Endometrium (tissue), 2 donors: ENCODE measurements at regions not wholly inside any gene's neighbourhood (a gene's known extent, or its start where the extent isn't known, plus 50 kb on each side); places are given as distances from the start of the nearest gene placed in this dataset.

Experiments
- FAIRE-seq: peaks from 2 replicates; lab custom pipeline; 2012; peaks lifted over from hg19 to GRCh38; lab: Jason Lieb, UNC
- donor health status: control.
- donor health status: control.

DNA sequence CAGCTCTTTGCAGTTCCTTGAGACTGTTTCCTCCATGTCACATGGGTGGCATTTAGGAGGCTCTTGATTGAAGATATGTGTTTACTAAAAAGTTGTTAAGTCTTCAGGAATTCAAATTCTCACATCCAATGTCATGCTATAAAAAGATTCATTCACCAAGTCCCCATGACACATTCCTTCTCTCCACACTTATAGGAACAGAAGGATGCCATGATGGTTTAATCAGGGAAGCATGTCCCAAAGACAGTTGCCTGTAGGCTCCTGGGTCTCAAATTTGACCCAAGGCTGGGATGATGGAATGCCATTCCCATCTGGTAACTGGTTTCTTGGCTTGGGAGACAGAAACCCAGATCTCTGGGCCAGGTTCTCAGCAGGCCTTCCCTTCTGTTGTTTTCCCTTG, 140.6 kb upstream of the SOX9 start:
- no peak for FAIRE-seq

DNA sequence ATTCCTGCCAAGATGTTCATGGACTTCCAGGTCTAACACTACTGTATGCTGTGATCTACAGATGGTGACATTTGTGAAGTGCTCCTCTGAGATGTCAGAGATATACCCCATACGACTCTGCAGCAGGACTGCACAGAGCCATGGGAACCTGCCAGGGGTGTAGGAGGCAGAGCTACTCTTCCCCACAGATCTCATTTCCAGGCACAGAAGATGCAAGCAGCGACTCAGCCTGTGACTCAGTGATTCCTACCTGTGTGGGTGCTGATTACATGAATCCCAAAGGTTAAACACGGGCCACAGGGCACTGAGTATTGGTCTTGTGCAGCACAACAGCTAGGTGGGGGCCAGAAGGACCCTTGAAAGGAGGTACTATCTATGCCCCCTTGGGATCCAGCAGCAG, 137.0 kb upstream of the SOX9 start:
- FAIRE-seq: no peak

DNA sequence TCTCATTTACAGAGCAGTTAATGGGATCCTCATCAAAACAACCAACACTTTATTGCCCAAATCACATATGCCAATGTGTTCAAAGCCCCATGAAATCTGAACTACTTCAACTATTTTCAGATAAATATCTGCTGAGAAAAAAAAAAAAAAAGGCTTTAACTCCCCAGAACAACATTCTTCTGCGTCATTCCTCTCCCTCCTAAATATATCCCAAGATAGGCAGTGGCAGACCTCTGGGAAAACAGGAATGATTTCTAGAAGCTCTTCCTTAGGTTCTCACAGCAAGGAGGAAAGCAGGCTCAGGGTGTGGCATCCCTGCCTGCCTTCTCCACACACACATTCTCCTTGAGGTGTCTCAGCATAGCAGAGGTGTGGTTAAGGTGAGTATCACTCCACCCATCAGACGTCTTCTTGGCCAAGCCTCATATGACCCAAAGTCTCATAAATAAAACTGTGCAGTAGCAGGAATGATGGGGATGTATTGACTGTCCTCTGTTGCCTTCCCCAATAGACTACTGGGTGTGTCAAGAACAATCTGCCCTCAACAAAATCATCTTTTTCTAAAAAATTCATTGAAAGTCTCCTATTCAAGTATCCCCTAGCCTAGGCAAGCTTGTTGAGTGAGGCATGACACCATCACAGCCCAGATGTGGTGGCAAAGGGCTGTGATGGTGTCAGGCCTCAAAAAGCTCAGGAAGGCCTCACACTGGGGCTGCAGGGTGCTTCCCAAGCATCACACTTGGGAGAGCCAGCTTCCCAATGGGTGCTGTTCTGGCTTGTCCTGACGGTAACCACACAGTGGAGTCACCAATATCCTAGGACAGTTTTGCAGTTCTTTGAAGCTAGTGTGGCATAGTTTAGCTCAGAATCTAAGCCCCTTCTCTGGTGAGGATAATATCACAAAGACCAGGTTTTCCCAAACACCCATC, 135.4 kb upstream of the SOX9 start:
- no peak for FAIRE-seq

DNA sequence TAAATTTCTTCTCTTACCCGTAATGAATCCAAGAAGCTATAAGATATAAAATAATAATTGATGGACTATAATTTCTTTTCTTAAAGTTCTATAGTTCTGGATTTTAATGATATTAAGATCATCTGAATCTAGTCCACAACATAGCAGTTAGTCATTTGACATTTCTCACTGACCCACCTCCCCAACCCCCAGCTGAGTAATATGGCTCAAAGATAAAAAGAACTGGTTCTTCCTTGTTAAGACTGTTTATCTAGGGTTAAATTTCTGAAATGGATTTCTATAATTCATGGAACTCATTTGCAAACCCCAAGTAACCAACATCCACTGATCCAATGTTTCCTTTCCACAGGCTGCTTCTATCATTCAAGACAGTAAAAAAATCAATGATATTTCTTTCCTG, 133.9 kb upstream of the SOX9 start:
- FAIRE-seq: no peak

DNA sequence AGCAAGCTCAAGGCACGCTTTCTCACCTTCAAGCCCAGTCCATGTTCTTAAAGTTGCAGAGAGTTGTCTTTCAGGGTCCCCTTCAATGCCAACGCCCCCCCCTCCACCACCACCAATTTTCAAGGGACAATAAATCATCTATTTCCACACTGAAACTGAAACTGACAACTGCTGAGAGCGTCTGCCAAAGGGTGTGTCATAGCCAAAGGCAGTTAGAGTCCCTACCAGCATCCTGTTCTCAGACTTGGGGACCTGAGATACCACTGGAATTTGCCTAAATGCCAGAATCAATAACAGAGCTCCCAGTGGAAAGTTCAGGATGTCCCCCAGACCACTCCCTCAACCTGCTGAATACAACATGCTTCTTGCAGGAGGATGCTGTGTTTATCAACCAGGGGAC, 133.2 kb upstream of the SOX9 start:
- FAIRE-seq: no peak

DNA sequence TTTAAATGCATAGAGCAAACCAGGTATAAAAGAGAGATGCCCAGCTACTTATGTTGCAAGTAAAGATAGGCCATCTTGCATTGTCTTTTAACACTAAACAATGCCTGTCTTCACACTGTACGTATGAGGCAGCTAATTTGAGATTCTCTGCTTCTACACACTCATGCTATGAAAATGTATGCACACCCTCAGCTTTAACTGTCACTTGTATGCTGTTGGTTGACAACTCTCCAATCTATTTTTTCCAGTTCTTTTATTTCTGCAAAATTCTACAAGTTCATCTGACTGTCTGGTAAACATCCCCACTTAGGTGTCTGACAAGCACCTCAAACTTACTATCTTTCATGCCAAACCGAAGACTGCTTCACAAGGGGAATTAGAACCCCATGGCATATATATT, 131.7 kb upstream of the SOX9 start:
- FAIRE-seq: no peak

DNA sequence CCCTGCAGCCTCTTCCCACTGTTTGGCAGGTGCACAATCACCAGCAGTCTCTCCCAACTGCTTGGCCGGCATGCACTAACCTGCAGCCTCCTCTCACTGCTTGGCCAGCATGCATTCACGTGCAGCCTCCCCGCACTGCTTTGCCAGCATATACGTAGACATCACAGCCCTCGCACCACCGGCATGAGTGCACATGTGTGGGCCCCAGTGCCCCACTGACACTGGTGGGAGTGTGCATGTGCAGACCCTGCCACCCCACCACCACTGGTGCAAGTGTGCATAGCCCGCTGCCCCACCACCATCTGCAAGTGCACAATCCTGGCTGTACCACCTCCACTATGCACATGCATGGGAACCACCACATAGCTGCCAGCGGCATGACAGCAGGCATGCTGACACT, 127.5 kb upstream of the SOX9 start:
- FAIRE-seq: no peak

DNA sequence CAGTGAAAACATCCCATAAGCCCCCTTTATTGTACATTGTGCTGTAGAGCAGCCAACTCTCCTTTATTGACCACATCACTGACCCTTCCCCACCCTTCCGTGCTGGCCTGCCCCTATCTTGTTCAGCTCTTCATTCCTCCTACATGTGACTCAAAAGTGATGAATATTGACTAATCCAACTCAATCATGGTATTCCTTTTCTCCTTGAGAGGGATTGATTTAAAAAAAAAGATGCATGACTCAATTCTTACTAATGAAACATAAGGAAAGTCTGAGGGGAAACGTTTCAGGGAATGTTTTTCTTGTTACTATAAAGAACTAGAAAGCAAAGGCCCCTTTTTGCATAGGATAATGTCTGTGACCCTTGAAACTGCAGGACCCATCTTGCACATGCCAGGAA, 125.2 kb upstream of the SOX9 start:
- FAIRE-seq: no peak

DNA sequence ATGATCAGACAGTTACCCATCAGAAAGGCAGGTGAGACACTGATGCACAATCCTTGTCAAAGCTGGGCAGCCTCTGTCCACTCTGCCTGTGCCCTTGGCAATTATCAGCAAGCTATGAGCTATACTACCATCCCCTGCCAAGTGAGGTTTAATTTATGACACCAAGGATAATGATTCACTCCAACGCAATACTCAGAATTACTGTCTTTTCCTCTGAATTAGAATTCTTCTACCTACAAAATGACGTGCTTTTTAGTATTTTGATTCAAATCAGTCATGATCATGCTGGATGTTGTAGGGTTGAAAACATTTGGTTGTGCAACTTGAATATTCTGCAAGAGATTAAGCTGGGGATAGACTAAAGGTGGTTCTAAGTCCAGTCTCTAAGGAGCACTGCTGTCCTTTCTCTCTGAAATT, 116.8 kb upstream of the SOX9 start:
- FAIRE-seq: no peak

DNA sequence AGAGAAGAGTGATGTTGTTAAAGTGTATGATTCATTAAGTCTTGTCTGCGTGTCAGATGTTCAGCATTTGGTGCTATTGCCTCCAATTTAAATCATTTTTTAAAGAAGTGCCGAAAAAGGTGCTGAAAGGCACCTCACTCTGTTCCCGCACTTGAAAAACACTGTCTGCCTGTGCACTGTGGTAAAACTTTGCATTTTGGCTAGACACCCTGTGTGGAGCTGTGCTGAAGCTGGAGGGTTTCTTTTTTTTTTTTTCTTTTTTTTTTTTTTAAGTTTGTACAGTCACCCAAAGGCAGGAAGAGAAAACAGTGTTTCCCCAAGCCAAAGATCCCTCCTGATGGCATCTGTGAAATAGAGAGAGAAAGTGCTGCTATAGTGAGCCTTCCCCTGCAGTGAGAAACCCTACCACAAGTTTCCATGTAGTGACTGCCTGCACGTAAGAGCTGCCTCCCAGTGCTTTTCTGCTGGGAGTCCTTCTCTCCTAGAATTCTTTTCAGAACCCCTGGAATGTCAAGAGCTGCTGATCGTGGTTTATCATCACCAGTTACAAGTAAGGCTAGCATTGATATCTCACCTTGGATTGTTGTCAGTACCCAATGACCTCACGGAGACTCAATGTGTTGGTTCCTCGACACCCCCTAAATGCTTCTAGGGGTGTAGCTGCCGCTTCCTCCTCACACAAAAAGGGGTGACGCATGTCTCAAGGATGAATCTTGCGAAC, 116.0 kb upstream of the SOX9 start:
- no peak for FAIRE-seq

DNA sequence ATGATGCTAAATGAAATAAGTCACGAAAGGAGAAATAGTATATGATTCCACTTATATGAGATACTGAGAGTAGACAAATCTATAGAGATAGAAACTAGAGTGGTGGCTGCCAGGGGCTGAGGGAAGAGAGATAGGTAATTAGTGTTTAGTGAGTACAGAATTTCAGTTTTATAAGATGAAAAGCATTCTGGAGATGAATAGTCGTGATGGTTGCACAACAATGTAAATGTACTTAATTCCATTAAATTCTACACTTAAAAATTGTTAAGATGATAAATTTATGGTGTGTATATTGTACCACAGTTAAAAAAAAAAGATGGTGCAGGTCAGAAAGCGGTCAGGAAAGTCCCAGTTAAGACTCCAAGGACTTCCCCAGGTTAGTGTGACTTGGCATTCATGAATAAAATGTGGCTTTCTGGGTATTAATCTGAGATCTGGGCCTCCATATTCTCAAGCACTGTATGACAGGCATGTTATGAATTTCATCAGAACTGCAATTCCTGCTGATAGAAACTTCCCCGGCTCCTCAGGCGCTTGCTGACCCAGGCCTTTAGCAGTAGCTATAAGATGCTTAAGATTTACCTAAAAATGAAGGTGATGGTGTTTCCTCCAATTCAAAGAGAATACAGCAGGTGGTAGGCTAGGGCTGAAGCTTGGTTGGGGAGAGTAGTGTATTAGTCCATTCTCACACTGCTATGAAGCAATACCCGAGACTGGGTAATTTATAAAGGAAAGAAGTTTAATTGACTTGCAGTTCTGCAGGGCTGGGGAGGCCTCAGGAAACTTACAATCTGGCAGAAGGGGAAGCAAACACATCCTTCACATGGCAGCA, 115.3 kb upstream of the SOX9 start:
- no peak for FAIRE-seq

DNA sequence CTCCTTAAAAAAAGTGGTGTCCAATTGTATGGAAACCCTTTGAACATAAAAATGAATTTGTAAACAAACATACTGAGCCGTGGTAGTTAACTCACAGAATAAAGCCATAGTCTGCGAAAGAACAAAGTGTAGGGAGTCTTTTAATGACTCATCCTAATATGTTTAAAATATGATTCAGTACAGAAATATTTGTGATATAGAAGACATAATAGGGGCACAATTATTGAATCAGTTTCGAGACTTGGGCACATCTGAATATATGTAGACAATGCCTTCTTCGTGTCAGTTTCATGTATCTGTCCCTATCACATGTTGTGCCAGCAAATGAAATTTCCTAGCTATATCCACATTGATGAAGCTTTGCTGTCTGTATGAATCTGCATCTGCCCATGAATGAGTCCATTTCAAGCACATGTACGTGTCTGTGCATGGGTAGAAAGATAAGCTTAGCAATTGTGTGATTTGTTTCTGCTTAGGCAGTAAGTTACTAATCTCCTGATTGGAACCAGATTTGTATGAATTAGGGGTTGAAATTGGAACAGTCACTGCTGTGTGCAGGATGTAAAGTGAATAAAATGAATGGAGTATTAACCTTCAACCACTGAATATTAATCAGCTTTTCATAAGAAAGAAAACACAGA, 112.5 kb upstream of the SOX9 start:
- FAIRE-seq: no peak

DNA sequence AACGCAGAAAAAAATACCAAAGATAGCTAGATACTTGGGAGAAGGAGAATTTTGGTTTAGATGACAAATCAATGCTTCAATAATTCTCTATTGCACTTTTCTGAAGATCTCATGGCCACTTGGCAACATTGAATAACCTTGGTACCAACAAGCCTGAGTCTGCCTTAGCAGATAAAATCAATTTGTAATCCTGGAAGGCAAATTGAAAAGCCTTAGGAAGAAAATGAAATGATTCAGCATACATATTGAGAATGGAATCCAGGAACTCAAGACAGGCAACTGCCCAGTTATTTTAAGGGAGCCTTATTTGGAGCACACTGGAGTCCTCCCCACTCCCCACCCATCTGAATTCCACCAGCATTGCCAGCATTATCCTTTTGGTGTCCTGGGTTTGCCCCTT, 109.3 kb upstream of the SOX9 start:
- no peak for FAIRE-seq

DNA sequence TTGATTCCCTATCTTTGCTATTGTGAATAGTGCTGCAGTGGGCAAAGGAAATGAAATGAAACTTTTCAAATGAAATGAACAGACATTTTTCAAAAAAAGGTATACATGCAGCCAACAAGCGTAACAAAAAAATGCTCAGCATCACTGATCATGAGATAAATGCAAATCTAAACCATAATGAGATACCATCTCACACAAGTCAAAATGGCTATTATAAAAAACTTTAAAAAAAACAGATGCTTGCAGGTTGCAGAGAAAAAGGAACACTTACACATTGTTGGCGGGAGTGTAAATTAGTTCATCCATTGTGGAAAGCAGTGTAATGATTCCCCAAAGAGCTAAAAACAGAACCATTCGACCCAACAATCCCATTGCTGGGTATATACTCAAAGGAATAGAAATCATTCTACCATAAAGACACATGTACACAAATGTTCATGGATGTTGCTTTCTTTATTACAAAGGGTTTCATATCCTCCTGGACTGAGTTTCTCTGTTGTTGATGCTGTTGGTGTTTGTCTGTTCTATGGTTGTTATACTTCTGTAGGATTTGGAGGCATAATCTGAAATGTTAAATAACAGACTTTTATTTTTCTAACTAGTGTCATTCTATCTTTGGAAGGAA, 99.3 kb upstream of the SOX9 start:
- FAIRE-seq: no peak

DNA sequence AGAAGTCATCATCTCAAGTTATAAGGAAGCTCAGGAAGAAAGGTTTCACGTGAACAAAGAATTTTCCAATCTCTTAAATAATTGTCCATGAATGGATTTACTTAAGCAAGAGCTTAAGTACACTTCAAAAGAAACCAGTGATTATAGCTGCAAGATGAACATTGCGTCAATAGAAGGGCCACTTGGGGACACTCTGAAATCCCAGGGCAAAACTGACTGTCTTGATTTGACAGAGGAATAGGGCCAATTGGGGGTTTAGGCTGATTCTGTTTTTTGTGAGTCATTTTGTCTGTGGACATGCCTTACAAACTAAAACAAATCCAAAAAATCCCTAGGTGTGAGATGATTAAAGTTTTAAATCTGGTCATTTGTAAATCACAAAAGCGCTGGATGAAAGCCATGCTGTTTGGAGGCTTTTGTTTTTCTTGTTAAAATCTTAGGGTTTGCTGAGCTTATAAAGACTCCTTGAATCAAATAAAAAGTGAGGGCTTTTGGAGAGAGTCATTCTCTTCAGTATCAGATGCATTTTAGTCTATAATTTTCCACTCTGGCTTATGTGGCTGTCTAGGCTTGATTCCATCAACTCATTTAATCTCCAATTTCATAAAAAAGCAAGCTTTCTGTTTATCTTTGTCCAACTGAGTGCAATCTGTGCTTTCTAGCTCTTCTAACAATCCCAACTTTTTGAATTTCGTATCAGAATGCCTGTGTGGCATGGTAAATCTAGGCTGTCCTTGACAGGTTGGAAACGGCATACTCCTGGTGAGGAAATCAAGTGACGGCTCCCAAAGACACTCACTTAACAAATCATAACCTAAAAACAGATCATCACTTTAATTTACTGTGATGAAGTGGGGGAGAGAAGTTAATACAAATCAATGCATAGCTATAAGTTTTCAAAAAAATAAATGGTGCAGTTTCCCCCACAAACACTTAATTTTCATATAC, 98.2 kb upstream of the SOX9 start:
- FAIRE-seq: no peak

DNA sequence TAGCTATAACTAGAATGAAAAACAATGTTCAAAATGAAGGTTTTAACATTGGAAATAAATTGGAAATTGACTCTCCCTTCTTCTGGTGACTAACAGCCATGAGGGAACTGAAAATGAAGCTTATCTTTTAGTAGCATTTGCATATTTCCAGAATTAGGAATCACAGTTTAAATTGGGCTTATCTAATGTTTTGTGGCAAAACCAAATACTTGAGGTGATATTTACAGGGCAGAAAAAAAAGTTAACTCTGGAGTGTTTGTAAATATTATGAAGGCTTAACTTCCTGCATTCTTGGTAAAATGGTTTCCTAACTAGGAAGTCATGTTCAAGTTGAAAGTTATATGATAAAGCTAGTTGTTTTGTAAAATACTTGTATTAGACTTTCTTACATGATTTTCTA, 96.4 kb upstream of the SOX9 start:
- no peak for FAIRE-seq

DNA sequence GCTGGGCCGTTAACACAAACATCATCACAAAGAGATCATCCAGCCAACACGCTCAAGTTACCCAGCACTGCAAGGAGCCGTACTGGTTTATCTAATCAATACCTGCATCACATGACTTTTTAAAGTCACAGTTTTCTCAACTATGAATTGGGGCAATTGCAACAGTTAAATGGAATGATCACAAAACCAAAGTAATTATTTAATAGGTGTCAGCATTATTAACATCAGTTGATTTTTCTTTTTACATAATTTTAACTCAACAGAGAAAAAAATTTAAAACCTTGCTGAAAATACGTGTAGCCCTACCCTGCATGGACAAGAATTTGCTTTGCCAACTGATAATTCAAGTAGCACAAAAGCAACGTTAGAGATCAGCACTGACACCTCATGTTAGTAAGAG, 95.7 kb upstream of the SOX9 start:
- no peak for FAIRE-seq

DNA sequence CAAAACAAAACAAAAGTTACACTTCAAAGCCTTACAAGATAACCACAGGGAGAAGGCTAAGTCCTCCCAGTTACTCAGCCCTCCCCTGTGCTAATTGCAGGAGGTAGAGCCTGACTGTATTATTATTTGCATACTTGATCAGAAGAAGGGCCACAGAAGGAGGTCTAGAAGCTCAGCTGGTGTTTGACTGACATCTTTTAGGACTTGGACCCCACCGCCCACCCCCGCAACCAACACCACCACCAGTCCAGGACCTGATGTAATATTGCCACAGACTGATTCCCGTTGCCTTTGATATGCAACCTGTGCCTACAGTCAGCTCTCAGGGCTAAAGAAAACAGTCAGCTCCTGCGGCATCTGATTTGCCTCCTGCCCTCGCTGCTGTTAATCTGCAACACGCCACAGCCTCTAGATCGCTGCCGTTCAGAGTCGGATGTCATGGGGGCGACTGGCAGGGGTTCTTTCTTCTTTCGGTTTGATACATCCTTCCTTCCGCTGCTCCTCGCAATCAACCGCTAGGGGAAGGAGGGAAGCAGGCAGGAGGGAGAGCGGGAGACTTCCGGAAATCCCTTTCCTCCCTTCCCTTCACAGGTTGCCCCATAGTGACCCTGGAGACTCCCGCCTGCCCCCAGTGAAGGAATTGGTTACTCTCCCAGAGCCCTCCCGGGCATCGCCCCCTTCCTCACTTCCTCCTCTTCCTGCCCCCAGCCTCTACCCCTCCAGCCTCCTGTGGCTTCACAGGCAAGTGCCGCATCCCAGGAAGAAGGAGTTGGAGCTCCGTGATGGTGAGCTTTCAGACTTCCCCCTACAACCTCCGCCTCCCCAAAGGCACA, 90.5 kb upstream of the SOX9 start:
- no peak for FAIRE-seq

DNA sequence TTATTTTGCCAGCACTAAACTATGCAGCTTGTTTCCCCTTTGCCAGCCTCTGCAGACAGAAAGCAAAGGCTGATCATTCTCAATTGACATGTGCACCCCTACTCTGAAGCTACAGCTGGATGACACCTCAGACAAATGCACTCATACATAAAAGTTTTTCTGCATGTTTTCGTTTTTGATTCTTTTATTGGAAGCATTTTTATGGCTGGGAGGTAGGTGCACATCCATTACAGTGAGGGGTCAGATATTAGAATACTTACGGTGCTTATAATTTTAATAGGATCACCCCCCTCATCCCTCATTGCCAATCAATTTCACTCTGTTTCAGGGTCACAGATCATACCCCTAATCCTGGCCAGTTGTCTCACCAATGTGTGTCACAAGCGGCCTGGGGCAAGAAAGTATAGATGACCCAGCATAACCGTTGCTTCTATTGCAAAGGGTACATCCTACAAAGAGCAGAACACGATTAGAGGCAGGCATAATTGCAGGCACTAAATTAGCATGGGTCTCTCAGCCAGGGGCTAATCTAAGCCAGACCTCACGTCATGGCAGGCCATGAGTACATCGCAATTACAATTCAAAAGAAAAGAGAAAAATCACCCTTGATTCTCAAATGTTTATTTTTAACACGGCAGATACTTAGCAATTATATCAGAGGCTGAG, 89.5 kb upstream of the SOX9 start:
- FAIRE-seq: no peak
